GM06990 (cell line): ENCODE measurements at regions not wholly inside any gene's neighbourhood (a gene's known extent, or its start where the extent isn't known, plus 50 kb on each side); places are given as distances from the start of the nearest gene placed in this dataset.

ENCODE experiments used
- DNase-seq: peaks from one replicate; pipeline ENCODE4 v3.0.0-alpha.2; 2011; ENCODE audit not compliant: insufficient read length; ENCODE audit errors: extremely low read depth
- H3K27me3 ChIP-seq: replicated peaks from 2 replicates; pipeline ENCODE4 v1.6.0; 2011; ENCODE audit warnings: low read length; ENCODE audit not compliant: control insufficient read depth, insufficient read depth
- H3K36me3 ChIP-seq: 2 replicates; pipeline ENCODE4 v1.5.1; 2011; ENCODE audit warnings: low read length; ENCODE audit not compliant: control insufficient read depth, insufficient read depth
- H3K4me3 ChIP-seq: replicated peaks from 2 replicates; pipeline ENCODE4 v1.5.1; 2011; ENCODE audit warnings: low read depth, mild to moderate bottlenecking, control low read depth, low read length
- CTCF ChIP-seq: IDR thresholded peaks from 2 replicates; pipeline ENCODE4 v1.5.1; 2011; ENCODE audit warnings: low read length, control low read depth, mild to moderate bottlenecking, inconsistent platforms; ENCODE audit not compliant: insufficient read depth, poor library complexity, severe bottlenecking

- no peak for TF ChIP-seq CTCF
- DNase-seq: no peak
- Histone ChIP-seq H3K27me3 (no peaks in the 10 kb centered on the region), H3K36me3 (no peaks in the 10 kb centered on the region), H3K4me3 (no peak overlapping the region)
Measured at GRCh38 chr3:5635746-5636145, 448.2 kb downstream of the EDEM1 start.

- no peaks in the 10 kb centered on the region for H3K36me3 ChIP-seq
- H3K27me3 ChIP-seq: no peaks in the 10 kb centered on the region
- DNase-seq: no peak
- no peak for TF ChIP-seq CTCF
- no peak overlapping the region for H3K4me3 ChIP-seq
Measured at GRCh38 chr3:5638550-5638949, 451.0 kb downstream of the EDEM1 start.

DNA sequence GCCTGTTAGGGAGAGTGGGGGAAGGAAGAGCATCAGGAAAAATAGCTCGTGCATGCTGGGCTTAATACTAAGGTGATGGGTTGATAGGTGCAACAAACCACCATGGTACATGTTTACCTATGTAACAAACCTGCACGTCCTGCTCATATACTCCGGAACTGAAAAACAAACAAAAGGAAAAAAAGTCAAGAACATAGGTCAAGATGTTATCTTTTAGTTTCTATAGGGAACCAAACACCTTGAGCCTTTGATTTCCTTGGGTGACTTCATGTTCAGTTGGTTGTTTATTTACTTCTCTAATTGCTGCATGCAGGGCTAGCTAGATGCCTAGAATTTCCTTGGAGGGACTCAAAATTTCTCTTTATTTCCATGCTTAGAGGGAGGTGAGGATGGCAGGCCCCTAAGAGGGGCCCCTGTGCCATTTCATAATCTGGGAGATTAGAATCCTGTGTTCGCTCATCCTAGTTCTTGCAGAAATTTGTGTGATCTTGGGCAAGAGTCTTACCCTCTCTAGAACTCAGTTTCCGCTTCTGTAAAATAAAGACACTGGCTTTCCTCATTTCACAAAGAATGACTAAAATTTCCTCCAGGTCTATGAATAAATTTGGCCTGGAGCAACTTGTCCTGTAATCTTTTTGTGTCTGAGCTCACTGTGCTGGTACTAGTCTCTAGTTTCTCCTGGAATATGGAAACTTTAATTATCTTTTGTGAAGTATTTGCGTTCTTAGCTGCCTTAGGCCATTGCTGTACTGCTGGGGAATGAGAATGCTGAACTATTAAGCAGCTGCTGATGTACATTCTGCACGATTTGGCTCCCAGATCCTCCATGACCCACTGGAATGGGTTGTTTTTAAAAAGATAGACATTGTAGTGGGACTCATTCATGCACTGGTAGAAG, 457.5 kb downstream of the EDEM1 start:
- no peaks in the 10 kb centered on the region for H3K27me3 ChIP-seq
- no peak for TF ChIP-seq CTCF
- no peak overlapping the region for H3K4me3 ChIP-seq
- no peaks in the 10 kb centered on the region for H3K36me3 ChIP-seq
- no peak for DNase-seq

DNA sequence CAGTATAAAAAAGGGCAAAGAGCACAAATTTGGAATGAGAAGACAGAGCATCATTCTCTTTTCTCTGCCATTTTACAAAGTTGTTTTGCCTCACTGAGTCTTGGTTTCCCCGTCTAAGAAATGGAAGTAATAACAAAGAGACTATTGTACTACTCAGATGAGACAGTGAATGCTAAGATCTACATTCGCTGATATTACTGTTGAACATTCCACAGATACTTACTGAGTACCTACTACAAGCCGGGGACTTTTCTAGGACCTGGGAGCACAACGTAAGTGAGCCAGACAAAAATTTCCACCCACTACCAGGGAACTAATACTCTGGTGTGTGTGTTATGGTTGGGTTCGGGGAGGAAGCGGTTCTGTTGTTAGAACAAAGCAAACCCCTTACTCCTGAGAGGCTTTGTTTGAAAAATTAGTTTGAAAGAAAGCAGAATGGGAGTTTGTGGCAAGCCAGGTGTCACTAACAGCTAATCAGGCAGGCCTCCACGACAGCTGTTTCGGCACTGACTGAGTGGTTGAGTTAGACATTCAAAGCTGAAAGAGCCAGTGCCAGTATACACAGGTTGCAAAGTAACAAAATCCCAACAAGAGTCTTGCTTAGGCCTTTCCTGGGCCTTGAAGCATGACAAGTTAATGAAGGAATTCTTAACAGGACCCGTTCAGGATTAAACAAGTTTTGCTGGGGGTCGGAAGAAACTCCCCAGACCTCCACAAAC, 458.3 kb downstream of the EDEM1 start:
- no peak for DNase-seq
- H3K4me3 ChIP-seq: no peak overlapping the region
- H3K36me3 ChIP-seq: no peaks in the 10 kb centered on the region
- H3K27me3 ChIP-seq: no peaks in the 10 kb centered on the region
- TF ChIP-seq CTCF: no peak

DNA sequence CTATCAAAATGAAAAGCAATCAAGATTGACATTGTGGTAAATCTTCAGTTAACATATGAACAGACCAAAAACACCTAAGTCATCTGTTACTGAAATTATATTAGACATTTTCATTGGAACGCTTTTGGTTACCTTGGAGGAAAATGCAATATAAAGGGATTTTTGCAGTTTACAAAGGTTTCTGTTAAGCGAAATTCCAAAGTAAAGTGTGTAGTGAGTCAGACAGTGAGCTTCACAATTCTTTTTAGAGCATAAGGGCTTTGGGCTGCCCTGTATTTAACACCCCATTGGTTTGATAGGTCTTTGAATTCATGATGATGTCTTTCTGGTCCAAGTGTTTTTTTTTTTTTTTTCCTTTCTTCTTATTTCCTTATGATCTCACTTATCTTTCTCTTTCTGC, 462.8 kb downstream of the EDEM1 start:
- H3K36me3 ChIP-seq: no peaks in the 10 kb centered on the region
- no peak for TF ChIP-seq CTCF
- H3K4me3 ChIP-seq: no peak overlapping the region
- H3K27me3 ChIP-seq: no peaks in the 10 kb centered on the region
- no peak for DNase-seq
